Fibroblast of peridontal ligament (primary cell): ENCODE measurements at regions not wholly inside any gene's neighbourhood (a gene's known extent, or its start where the extent isn't known, plus 50 kb on each side); places are given as distances from the start of the nearest gene placed in this dataset.
A peak's percentile ranks its signal among the peaks of the same experiment; 100 is the strongest.

Source experiments
- DNase-seq: peaks from one replicate; pipeline ENCODE4 v3.0.0-alpha.2; 2010; ENCODE audit errors: extremely low read depth

DNA sequence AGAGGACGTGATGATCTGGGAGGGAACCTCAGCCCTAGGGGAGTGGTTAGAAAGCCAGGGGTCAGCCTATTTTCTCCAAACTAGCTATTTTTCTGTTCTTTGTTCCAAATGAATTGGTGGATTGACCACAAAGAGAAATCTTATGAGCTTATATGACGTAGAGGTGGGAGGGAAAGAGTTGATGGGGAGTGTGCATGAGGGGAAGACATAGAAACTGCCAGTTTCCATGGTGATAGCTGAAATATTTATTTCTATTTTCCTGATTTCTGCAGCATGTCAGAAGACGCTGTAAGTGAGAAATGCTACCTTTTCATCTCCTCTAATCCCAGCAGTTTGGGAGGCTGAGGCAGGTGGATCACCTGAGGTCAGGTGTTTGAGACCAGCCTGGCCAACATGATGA is 51.4 kb upstream of the CISTR start:
- DNase-seq: no peak

GRCh38 chr12:53803703-53804102 is 51.9 kb upstream of the CISTR start:
- DNase-seq: no peak

- no peak for DNase-seq
These were observed 52.6 kb upstream of the CISTR start for GRCh38 chr12:53804429-53804828.

- peak; percentile 16 for DNase-seq
These were observed 53.3 kb upstream of the CISTR start for GRCh38 chr12:53805067-53805466.

DNA sequence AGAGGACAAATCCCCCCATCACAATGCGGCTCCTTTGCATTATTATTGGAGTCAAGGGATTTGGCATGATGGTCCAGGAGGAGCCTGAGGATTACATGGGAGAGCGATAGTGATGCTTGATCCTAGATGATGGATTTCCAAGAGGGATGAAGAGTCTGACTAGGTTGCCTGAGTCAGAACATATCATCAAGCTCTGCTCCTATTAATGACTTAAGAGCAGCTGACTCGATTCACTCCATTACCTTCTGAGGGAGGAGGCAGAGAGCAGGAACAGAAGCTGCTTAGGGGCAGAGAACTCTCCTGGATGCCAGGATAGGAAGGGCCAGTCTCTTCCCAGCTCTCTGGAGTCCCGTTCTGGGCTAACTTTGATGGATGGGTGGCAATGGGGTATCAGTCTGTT is 54.0 kb upstream of the CISTR start:
- no peak for DNase-seq

GRCh38 chr12:53806721-53807120 is 54.9 kb upstream of the CISTR start:
- DNase-seq: no peak

- no peak for DNase-seq
These were observed 55.6 kb upstream of the CISTR start for GRCh38 chr12:53807322-53807860.

- DNase-seq: no peak
These were observed 56.4 kb upstream of the CISTR start for GRCh38 chr12:53808023-53808705.

- no peak for DNase-seq
These were observed 57.2 kb upstream of the CISTR start for GRCh38 chr12:53809005-53809404.

DNA sequence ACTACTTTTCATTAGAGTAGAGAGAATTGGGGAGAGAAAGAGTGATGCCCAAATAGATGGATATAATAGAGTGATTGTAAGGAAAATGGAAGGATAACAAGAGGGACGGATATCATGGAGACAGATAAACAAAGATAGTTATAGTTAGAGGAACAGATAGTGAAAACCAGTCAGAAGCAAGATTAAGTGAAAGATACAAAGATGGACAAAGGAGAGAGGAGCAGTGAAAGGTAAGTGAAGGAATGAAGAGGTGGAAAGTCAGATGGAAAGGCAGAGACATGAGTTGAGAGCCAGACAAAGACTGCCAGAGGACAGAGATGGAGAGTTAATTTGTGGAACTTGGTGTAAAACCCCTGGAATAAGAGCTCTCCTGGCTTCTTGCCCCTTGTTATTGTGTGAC is 59.2 kb upstream of the CISTR start:
- DNase-seq: no peak

- DNase-seq: no peak
These were observed 59.8 kb upstream of the CISTR start for GRCh38 chr12:53811606-53812005.

DNA sequence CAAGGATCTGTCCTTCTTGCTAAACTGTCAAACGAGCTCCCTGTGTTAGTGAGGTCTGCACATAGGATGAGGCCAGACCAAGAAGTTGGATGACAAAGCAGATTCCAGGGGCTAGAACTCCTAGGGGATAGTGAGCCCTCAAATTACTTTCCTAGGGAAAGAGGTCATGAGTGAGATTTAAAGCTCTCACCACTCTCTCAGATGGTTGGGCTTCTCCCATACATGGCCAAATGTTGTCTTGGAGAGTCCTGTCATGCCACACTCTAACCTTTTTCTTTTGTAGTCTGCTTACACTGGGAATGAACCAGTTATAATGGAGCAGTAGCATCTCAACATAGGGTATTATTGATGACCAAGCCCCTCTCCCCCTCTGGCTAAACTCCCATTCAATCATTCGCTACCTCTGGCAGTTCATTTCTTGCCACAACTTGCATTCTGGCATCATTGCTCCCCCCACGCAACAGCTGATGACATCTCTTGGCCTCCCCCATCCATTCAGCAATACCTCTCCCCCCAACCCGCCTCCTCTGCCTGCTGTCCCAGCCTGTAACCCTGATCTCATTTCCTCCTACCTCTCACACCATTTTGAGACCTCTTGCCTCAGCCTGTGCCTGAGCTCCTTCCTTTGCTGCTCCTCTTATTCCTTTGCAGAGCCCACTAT is 64.7 kb upstream of the CISTR start:
- DNase-seq: no peak

- DNase-seq: no peak
These were observed 65.2 kb upstream of the CISTR start for GRCh38 chr12:53817021-53817389.

- no peak for DNase-seq
These were observed 68.9 kb upstream of the CISTR start for GRCh38 chr12:53820514-53821306.

GRCh38 chr12:53824001-53824712 is 72.4 kb upstream of the CISTR start:
- DNase-seq: no peak

GRCh38 chr12:53825246-53826081 is 73.7 kb upstream of the CISTR start:
- DNase-seq: no peak

- DNase-seq: no peak
These were observed 75.5 kb upstream of the CISTR start for GRCh38 chr12:53827306-53827705.

GRCh38 chr12:53828598-53828997 is 76.8 kb upstream of the CISTR start:
- no peak for DNase-seq

DNA sequence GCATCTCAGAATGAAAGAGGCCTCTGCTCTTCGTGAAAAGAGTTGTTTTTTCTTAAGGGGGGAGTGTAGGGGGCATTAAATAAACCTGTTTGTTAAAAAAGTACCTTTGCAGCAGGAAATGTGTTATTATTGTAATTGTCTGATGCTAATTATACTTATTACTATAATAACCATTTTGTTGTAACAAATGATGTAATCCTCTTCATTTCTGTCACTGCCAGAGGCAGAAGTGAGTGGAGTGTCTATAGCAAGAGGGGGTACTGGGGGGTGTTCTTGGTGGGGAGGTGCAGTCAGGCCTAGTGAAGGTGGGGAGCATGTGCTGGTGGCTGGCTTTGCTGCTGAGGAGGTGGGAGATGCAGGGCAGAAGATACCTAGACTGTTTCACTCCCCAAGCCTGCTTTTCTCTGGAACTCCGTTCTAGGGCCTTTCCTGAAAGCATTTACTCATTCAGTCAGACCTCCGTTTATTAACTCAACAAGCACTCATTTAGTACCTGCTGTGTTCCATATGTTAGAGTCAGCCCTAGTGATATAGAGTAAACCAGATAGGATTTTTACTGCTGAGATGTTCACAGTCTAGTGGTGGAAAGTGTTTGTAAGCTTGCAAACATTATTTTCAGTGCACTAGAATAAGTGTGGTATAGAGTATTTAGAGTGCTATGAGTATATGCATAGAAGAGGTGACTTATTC is 77.5 kb upstream of the CISTR start:
- DNase-seq: no peak

DNA sequence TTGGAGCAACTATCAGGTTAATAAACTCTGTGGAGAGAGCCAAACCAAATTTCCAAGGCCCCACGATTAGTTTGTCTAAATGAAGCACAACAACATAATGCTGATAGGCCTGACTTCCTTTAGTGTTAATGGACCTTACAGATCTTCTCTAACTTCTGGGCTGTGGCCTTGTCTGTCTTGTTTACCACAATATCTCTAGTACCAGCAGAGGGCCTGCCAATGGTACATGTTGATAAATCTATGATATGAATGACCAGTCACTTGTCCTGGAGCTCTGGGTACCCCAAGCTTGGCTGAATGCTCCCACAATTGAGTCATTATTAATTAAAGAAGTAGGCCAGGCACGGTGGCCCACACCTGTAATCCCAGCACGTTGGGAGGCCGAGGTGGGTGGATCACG is 78.9 kb upstream of the CISTR start:
- no peak for DNase-seq
